HepG2 (cell line): ENCODE measurements at regions not wholly inside any gene's neighbourhood (a gene's known extent, or its start where the extent isn't known, plus 50 kb on each side); places are given as distances from the start of the nearest gene placed in this dataset.

Source experiments
- ATF1 ChIP-seq: IDR thresholded peaks from 2 replicates; pipeline ENCODE4 v1.6.1; 2016; ENCODE audit warnings: mild to moderate bottlenecking, control low read depth
- CAMTA2 ChIP-seq: sonication (generic); formaldehyde crosslinking; IDR thresholded peaks from 2 replicates; pipeline ENCODE4 v1.4.0; 2020; ENCODE audit warnings: mild to moderate bottlenecking, missing genetic modification reagents, borderline replicate concordance
- GTF3A ChIP-seq: sonication (generic); formaldehyde crosslinking; conservative IDR thresholded peaks from 2 replicates; pipeline ENCODE4 v1.4.0; 2020; ENCODE audit warnings: mild to moderate bottlenecking, missing genetic modification reagents
- KDM5B ChIP-seq: sonication (generic); formaldehyde crosslinking; IDR thresholded peaks from 2 replicates; pipeline ENCODE4 v1.4.0; 2020; ENCODE audit warnings: missing genetic modification reagents, mild to moderate bottlenecking, borderline replicate concordance
- MIER3 ChIP-seq: IDR thresholded peaks from 2 replicates; pipeline ENCODE4 v1.6.1; 2016; ENCODE audit warnings: missing compliant biosample characterization, borderline replicate concordance
- PITX1 ChIP-seq: sonication (generic); formaldehyde crosslinking; IDR thresholded peaks from 2 replicates; pipeline ENCODE4 v1.5.1; 2020; ENCODE audit warnings: mild to moderate bottlenecking, missing genetic modification reagents
- REPIN1 ChIP-seq: sonication (generic); formaldehyde crosslinking; IDR thresholded peaks from 2 replicates; pipeline ENCODE4 v1.8.0; 2022; ENCODE audit warnings: missing genetic modification reagents, low read depth, mild to moderate bottlenecking, borderline replicate concordance
- REXO4 ChIP-seq: sonication (generic); formaldehyde crosslinking; IDR thresholded peaks from 2 replicates; pipeline ENCODE4 v1.8.0; 2022; ENCODE audit warnings: missing genetic modification reagents, mild to moderate bottlenecking, borderline replicate concordance
- RNF2 ChIP-seq: fragments of 450-650 bp; conservative IDR thresholded peaks from 2 replicates; pipeline ENCODE4 v1.6.1; 2016; ENCODE audit warnings: low read depth
- SPEN ChIP-seq: sonication (generic); formaldehyde crosslinking; IDR thresholded peaks from 2 replicates; pipeline ENCODE4 v1.5.1; 2020; ENCODE audit warnings: low read depth, mild to moderate bottlenecking, missing genetic modification reagents
- TSC22D2 ChIP-seq: sonication (generic); formaldehyde crosslinking; IDR thresholded peaks from 2 replicates; pipeline ENCODE4 v1.5.1; 2020; ENCODE audit warnings: missing genetic modification reagents, mild to moderate bottlenecking, borderline replicate concordance
- ZKSCAN8 ChIP-seq: IDR thresholded peaks from 2 replicates; pipeline ENCODE4 v1.6.1; 2016; ENCODE audit warnings: borderline replicate concordance, missing genetic modification reagents, missing compliant biosample characterization
- ZNF207 ChIP-seq: fragments of 450-650 bp; IDR thresholded peaks from 2 replicates; pipeline ENCODE4 v1.6.1; 2016; ENCODE audit warnings: antibody characterized with exemption, borderline replicate concordance
- ZNF33B ChIP-seq: sonication (generic); formaldehyde crosslinking; IDR thresholded peaks from 2 replicates; pipeline ENCODE4 v1.5.1; 2020; ENCODE audit warnings: mild to moderate bottlenecking, missing genetic modification reagents
- ZNF430 ChIP-seq: sonication (generic); formaldehyde crosslinking; IDR thresholded peaks from 2 replicates; pipeline ENCODE4 v1.9.0; 2021; ENCODE audit warnings: mild to moderate bottlenecking, missing genetic modification reagents
- ZNF615 ChIP-seq: sonication (generic); formaldehyde crosslinking; IDR thresholded peaks from 2 replicates; pipeline ENCODE4 v1.5.0; 2020; ENCODE audit warnings: mild to moderate bottlenecking, missing genetic modification reagents, borderline replicate concordance
- ZNF678 ChIP-seq: sonication (generic); formaldehyde crosslinking; IDR thresholded peaks from 2 replicates; pipeline ENCODE4 v1.4.0; 2020; ENCODE audit warnings: mild to moderate bottlenecking, missing genetic modification reagents
- ZNF788 ChIP-seq: sonication (generic); formaldehyde crosslinking; IDR thresholded peaks from 2 replicates; pipeline ENCODE4 v1.5.0; 2020; ENCODE audit warnings: mild to moderate bottlenecking, missing genetic modification reagents, borderline replicate concordance
- TF ChIP-seq, protein P1 (sequence below): sonication (generic); formaldehyde crosslinking; IDR thresholded peaks from 2 replicates; pipeline ENCODE4 v1.4.0; 2020; ENCODE audit warnings: missing genetic modification reagents, borderline replicate concordance
- TF ChIP-seq, protein P2 (sequence below): sonication (generic); formaldehyde crosslinking; IDR thresholded peaks from 2 replicates; pipeline ENCODE4 v1.9.0; 2022; ENCODE audit warnings: missing genetic modification reagents, mild to moderate bottlenecking, borderline replicate concordance
- TF ChIP-seq, protein P3 (sequence below), 2 experiments: sonication (generic) in 1 of 2; formaldehyde crosslinking in 1 of 2; IDR thresholded peaks; 2 replicates each; pipeline versions ENCODE4 v1.4.0 to v1.6.1; 2016 to 2020; ENCODE audit warnings: borderline replicate concordance in 1 of 2, low read depth in 1 of 2, mild to moderate bottlenecking in 1 of 2, missing genetic modification reagents in 1 of 2

DNA sequence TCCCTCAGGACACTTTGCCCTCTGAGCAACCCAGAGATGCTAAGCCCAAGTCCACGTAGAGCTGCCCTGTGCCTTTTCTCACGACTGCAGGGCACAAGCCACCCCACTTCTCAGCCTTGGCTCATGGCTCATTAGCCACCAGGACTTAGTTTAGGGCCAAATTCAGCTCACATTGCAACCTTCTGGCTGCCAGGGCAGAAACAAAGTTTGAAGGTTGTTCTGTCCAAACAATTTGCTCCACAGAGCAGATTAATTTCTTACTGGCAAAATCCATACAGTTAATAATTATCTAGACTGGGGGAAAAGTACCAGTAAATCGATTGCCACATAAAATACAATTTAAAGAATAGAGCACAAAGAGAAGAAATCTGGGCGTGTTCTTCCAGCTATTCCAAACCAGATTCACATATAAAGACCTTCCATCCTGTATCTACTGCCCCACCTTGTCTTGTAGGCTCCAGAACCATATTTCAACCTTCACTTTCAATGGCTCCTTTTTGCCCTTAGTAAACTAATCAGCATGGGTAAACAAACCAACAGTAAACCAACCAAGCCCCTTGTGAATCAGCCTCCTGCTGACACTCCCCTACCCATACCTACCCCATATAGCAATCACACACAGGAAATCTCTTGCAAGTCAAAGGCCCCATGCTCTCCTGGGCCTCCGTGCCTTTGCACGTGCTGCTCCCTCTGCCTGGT lies 101.9 kb downstream of the QRSL1 start (continued):
- TF ChIP-seq CAMTA2: no peak
- peak; percentile 57; the same call in 1 of the 2 replicates for TF ChIP-seq ZNF788 (CRISPR knock-in tag)
- TF ChIP-seq ATF1: peak; percentile 53; the same call in 1 of the 2 replicates
- no peak for TF ChIP-seq ZNF207
- TF ChIP-seq SPEN (CRISPR knock-in tag): peak; percentile 64; the same call in 1 of the 2 replicates
- no peak for TF ChIP-seq TSC22D2 (CRISPR knock-in tag)
- TF ChIP-seq RNF2: no peak
- no peak for TF ChIP-seq ZNF615 (CRISPR knock-in tag)
- TF ChIP-seq, protein P1, sequence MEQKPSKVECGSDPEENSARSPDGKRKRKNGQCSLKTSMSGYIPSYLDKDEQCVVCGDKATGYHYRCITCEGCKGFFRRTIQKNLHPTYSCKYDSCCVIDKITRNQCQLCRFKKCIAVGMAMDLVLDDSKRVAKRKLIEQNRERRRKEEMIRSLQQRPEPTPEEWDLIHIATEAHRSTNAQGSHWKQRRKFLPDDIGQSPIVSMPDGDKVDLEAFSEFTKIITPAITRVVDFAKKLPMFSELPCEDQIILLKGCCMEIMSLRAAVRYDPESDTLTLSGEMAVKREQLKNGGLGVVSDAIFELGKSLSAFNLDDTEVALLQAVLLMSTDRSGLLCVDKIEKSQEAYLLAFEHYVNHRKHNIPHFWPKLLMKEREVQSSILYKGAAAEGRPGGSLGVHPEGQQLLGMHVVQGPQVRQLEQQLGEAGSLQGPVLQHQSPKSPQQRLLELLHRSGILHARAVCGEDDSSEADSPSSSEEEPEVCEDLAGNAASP (CRISPR knock-in tag): 0 out of 2 replicates have a peak, but pooled peaks have one; percentile 7
- no peak for TF ChIP-seq ZNF430
- no peak for TF ChIP-seq REXO4 (CRISPR knock-in tag)
- no peak for TF ChIP-seq GTF3A (CRISPR knock-in tag)
- TF ChIP-seq, protein P2, sequence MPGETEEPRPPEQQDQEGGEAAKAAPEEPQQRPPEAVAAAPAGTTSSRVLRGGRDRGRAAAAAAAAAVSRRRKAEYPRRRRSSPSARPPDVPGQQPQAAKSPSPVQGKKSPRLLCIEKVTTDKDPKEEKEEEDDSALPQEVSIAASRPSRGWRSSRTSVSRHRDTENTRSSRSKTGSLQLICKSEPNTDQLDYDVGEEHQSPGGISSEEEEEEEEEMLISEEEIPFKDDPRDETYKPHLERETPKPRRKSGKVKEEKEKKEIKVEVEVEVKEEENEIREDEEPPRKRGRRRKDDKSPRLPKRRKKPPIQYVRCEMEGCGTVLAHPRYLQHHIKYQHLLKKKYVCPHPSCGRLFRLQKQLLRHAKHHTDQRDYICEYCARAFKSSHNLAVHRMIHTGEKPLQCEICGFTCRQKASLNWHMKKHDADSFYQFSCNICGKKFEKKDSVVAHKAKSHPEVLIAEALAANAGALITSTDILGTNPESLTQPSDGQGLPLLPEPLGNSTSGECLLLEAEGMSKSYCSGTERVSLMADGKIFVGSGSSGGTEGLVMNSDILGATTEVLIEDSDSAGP (CRISPR knock-in tag): peak; percentile 58; the same call in 1 of the 2 replicates
- no peak for TF ChIP-seq MIER3 (CRISPR knock-in tag)
- TF ChIP-seq REPIN1 (CRISPR knock-in tag): no peak
- TF ChIP-seq, protein P3, sequence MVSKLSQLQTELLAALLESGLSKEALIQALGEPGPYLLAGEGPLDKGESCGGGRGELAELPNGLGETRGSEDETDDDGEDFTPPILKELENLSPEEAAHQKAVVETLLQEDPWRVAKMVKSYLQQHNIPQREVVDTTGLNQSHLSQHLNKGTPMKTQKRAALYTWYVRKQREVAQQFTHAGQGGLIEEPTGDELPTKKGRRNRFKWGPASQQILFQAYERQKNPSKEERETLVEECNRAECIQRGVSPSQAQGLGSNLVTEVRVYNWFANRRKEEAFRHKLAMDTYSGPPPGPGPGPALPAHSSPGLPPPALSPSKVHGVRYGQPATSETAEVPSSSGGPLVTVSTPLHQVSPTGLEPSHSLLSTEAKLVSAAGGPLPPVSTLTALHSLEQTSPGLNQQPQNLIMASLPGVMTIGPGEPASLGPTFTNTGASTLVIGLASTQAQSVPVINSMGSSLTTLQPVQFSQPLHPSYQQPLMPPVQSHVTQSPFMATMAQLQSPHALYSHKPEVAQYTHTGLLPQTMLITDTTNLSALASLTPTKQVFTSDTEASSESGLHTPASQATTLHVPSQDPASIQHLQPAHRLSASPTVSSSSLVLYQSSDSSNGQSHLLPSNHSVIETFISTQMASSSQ (IDR thresholded peaks at IDR 0.05; ENCODE audit: low read depth): peak; percentile 90
- TF ChIP-seq, protein P3 (CRISPR knock-in tag; IDR thresholded peaks at IDR 0.05; ENCODE audit: borderline replicate concordance): peak; percentile 92
- no peak for TF ChIP-seq ZNF33B
- peak; percentile 34; the same call in 1 of the 2 replicates for TF ChIP-seq ZKSCAN8
- TF ChIP-seq KDM5B (CRISPR knock-in tag): peak; percentile 50; the same call in 1 of the 2 replicates
- peak; percentile 45 for TF ChIP-seq PITX1 (CRISPR knock-in tag)
- TF ChIP-seq ZNF678 (CRISPR knock-in tag): no peak
